EL (cell line): ENCODE measurements at regions not wholly inside any gene's neighbourhood (a gene's known extent, or its start where the extent isn't known, plus 50 kb on each side); places are given as distances from the start of the nearest gene placed in this dataset.
"Not testable (repeated sequence)": the region's sequence is repeated elsewhere in the genome, so short reads cannot be mapped to it uniquely, and the experiment has no call there.

ENCODE experiments used
- DNase-seq: peaks from one replicate; pipeline ENCODE4 v3.0.0-alpha.2; 2016

GRCh38 chr15:98088307-98088945 lies 127.9 kb downstream of the ARRDC4 start:
- DNase-seq, result not testable (repeated sequence)

- not testable (repeated sequence) for DNase-seq
These were observed 128.8 kb downstream of the ARRDC4 start for GRCh38 chr15:98089352-98089751.

- peak; percentile 15 for DNase-seq
These were observed 137.5 kb downstream of the ARRDC4 start for GRCh38 chr15:98097986-98098385.

GRCh38 chr15:98100606-98101005 lies 140.1 kb downstream of the ARRDC4 start:
- DNase-seq, result not testable (repeated sequence)

- no peak for DNase-seq
These were observed 143.1 kb downstream of the ARRDC4 start for GRCh38 chr15:98103570-98103969.

GRCh38 chr15:98104386-98105151 lies 144.1 kb downstream of the ARRDC4 start:
- DNase-seq, result not testable (repeated sequence)

- DNase-seq, result not testable (repeated sequence)
These were observed 146.2 kb downstream of the ARRDC4 start for GRCh38 chr15:98106615-98107194.

DNA sequence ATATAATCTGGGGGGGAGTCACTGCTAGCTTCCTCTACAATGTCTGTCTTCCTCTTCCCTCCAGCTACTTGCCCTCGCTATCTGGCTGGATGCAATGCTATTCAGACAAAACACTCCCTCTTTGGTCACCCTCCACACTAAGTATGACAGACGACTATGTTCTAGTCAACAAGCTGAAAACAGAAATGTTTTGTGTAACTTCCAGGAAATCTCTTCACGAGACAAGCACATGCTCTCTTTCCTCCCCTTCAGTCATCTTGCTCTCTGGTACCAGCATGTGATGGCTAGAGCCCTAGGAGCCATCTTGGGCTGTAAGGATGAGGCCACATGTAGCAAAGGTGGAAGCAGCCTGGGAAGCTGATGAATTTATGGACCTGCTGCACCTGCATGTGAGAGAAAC lies 151.3 kb downstream of the ARRDC4 start:
- no peak for DNase-seq

DNA sequence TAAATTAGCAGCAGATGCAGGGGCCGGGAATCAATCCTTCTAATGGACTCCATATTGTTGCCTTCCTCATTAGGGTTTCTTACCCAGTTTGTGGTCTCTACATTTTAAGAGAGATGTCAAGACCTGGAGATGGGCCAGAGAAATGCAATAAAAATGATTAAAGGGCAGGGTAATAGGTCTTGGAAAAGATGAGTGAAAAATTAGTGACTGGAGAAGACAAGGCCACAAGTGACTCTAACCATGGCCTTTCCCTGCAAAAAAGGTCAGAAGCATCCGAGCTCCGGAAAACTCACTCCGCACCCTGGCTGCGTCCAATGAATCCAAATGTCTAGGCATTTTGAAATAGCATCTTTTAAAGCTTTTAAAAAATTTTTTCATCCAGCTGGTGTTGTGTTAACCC lies 152.8 kb downstream of the ARRDC4 start:
- DNase-seq, result no peak

- peak; percentile 68 for DNase-seq
These were observed 160.1 kb downstream of the ARRDC4 start for GRCh38 chr15:98120561-98120960.

GRCh38 chr15:98121536-98121935 lies 161.0 kb downstream of the ARRDC4 start:
- no peak for DNase-seq

GRCh38 chr15:98121957-98122356 lies 161.5 kb downstream of the ARRDC4 start:
- no peak for DNase-seq

GRCh38 chr15:98123297-98123696 lies 162.8 kb downstream of the ARRDC4 start:
- peak; percentile 59 for DNase-seq

DNA sequence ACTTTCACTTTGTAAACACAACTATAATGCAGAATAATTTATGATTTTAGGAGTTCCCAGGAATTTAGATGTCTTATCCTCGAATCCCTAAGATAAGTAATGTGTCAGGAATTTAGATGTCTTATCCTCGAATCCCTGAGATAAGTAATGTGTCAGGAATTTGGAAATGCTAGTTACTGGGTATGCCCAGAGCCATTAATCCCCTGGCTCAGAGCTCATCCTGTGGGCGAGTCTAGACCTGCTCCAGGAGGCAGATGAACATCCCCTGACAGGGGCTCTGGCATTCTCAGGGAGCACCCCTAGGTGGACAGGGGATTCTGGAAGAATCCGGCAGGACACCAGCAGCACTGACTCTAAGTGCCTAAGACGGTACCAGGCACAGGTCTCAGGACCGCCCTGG lies 163.3 kb downstream of the ARRDC4 start:
- peak; percentile 85 for DNase-seq

- DNase-seq, result peak; percentile 73
These were observed 164.1 kb downstream of the ARRDC4 start for GRCh38 chr15:98124581-98124980.

GRCh38 chr15:98126326-98127085 lies 166.0 kb downstream of the ARRDC4 start:
- peak; percentile 71 for DNase-seq

GRCh38 chr15:98127586-98127985 lies 167.1 kb downstream of the ARRDC4 start:
- DNase-seq, result no peak

GRCh38 chr15:98131924-98132323 lies 171.4 kb downstream of the ARRDC4 start:
- DNase-seq, result peak; percentile 13

- no peak for DNase-seq
These were observed 174.4 kb downstream of the ARRDC4 start for GRCh38 chr15:98134905-98135304.

GRCh38 chr15:98138910-98139309 lies 178.4 kb downstream of the ARRDC4 start:
- DNase-seq, result no peak

- DNase-seq, result no peak
These were observed 178.8 kb downstream of the ARRDC4 start for GRCh38 chr15:98139337-98139736.

DNA sequence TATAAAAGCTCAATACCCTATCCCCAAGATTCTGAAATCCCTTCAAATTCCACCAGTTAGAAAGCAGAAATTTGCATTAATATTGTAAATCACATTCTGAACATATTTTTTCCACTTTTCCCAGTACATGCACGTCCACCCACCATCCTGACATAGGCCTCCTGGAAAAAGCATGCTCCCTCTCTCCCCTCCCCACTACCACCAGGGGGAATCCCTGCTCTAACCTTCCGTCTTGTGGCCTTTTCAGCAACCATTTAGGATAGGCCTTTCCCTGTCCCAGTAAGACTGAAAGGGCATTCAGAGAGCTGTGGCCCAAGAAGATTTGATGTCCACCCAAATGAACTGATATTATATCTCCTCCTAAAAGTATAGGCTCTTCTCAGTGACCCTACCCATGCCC lies 182.1 kb downstream of the ARRDC4 start:
- no peak for DNase-seq

DNA sequence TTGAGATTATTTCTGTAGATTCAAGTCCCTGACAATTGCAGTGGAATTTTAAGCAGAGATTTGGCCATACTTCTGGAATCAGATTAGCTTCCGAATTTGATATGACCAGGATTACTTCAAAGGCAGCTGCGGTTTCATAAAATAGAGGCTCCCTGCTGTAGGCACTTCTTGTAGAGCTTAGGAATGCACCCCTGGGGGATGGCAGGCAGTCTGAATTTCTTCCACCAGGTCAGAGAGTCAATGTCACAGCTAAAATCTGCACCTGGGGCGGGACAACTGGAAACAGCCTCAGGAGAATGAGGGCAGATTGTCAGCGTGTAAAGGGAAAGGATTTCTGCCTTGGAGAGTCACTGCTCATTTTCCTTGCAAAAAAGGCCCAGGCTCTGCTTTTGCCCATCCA lies 182.6 kb downstream of the ARRDC4 start:
- DNase-seq, result no peak
